Activated CD8-positive, alpha-beta T cell treated with anti-CD3 and anti-CD28 coated beads, Interleukin-2, amount 10 ng/mL, durations not matched to agents 7 days and 5 days (primary cell): ENCODE measurements at regions not wholly inside any gene's neighbourhood (a gene's known extent, or its start where the extent isn't known, plus 50 kb on each side); places are given as distances from the start of the nearest gene placed in this dataset.

Source experiments
- ATAC-seq: fragments of 150-1000 bp; cut with Tn5 transposase; one replicate; pipeline ENCODE4 v1.10.0; 2021; ENCODE audit warnings: moderate library complexity
- CTCF ChIA-PET: fragments of 350-600 bp; sonication (Branson Sonifier 250); formaldehyde crosslinking; loops from one replicate; lab custom pipeline; 2021; ENCODE audit warnings: antibody characterized with exemption; lab: Charles Lee
- POLR2A ChIA-PET: fragments of 350-600 bp; sonication (Branson Sonifier 250); formaldehyde crosslinking; loops from one replicate; lab custom pipeline; 2021; ENCODE audit warnings: antibody characterized with exemption; lab: Charles Lee
- DNase-seq: peaks from one replicate; pipeline ENCODE4 v3.0.0-alpha.2; 2020
- H3K27ac Mint-ChIP-seq: one replicate; pipeline ENCODE4 v1.8.0; 2021; ENCODE audit warnings: mild to moderate bottlenecking, mixed read lengths
- H3K27me3 Mint-ChIP-seq: one replicate; pipeline ENCODE4 v1.8.0; 2021; ENCODE audit warnings: low read depth, mixed read lengths
- H3K36me3 Mint-ChIP-seq: one replicate; pipeline ENCODE4 v1.8.0; 2021; ENCODE audit warnings: low read depth, mixed read lengths
- H3K4me1 Mint-ChIP-seq: one replicate; pipeline ENCODE4 v1.8.0; 2021; ENCODE audit warnings: low read depth, mixed read lengths
- H3K4me3 Mint-ChIP-seq: one replicate; pipeline ENCODE4 v1.8.0; 2021; ENCODE audit warnings: mild to moderate bottlenecking, mixed read lengths
- H3K9me3 Mint-ChIP-seq: one replicate; pipeline ENCODE4 v1.8.0; 2022; ENCODE audit warnings: mixed read lengths; ENCODE audit not compliant: insufficient read depth

DNA sequence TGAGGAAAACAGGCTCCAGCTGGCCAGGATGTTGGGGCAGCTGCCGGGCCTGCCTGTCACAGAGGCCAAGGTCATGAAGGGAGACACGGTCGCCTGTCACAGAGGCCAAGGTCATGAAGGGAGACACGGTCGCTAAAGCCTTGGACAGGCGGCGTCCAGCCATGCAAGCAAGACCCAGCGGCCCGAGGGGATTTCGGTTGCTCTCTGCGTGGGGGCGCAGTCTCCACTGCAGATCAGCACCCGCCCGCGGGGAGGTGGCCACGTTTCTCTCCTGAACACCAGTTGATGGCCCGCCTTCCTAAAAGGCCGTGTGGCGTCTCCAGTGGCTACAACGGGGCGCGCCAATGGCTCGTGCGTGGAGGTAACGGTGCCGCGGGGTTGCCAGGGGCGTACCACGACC lies 67.0 kb upstream of the PCGF5 start:
- Mint-ChIP-seq H3K36me3 (no peaks in the 10 kb centered on the region), H3K27me3 (peaks cover 6% of the 10 kb centered on the region), H3K4me3 (no peak overlapping the region), H3K27ac (no peak overlapping the region), H3K9me3 (no peaks in the 10 kb centered on the region), H3K4me1 (no peaks in the 10 kb centered on the region)
- DNase-seq (no peak), ATAC-seq (no peak)
- ChIA-PET POLR2A (no interaction called here), CTCF (no interaction called here)

DNA sequence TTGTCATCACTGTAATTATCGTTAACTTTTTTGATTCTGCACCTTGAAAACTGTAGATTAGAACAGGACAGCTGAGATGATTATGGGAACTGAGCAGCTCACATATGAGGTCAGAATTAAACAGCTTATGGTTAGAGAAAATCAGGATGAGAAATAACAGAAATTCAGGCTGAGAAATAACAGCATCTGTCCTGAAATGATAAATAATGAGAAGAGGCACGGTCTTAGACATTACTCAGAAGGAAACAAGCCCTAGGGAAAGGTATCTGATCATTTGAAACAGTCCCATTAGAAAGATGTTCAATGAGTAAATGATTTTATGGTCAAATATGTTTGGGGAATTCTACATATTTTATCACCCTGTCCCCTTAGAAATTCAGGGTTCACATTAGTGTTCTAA lies 65.6 kb upstream of the PCGF5 start:
- H3K4me3 Mint-ChIP-seq: no peak overlapping the region
- CTCF ChIA-PET: no interaction called here
- no peaks in the 10 kb centered on the region for H3K36me3 Mint-ChIP-seq
- H3K9me3 Mint-ChIP-seq: no peaks in the 10 kb centered on the region
- H3K27ac Mint-ChIP-seq: no peak overlapping the region
- H3K27me3 Mint-ChIP-seq: peaks cover 2% of the 10 kb centered on the region
- DNase-seq: no peak
- peaks cover 8% of the 10 kb centered on the region for H3K4me1 Mint-ChIP-seq
- ATAC-seq: no peak
- POLR2A ChIA-PET: interaction anchor here (0.9 kb wide), 1 partner anchor 9 kb away, joined by 5 read pairs; no protein-coding TSS in a partner anchor

DNA sequence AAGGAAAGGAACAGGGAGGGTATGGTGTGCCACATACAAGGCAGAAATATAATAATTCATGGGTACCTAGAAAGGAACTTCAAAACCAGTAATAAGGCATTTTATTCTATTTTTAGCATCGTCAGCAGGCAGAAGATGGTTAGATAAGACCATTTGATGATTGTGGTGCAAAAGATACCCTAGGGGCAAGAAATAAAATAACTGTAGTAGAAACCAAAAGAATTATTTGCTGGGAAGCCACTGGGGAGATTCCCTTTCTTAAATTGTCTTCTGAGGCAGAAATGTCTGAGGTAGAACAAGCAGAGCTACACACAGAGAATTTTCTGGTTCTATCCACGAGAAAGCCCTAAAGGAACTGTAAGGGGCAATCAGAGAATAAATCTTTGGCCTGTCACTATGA lies 64.3 kb upstream of the PCGF5 start:
- H3K36me3 Mint-ChIP-seq: no peaks in the 10 kb centered on the region
- H3K4me1 Mint-ChIP-seq: peaks cover 8% of the 10 kb centered on the region
- CTCF ChIA-PET: interaction anchor here (1.2 kb wide), 2 partner anchors 94 to 150 kb away, joined by 3 read pairs; no protein-coding TSS in a partner anchor
- no peaks in the 10 kb centered on the region for H3K27me3 Mint-ChIP-seq
- H3K27ac Mint-ChIP-seq: no peak overlapping the region
- DNase-seq: no peak
- POLR2A ChIA-PET: no interaction called here
- no peak overlapping the region for H3K4me3 Mint-ChIP-seq
- no peak for ATAC-seq
- no peaks in the 10 kb centered on the region for H3K9me3 Mint-ChIP-seq

DNA sequence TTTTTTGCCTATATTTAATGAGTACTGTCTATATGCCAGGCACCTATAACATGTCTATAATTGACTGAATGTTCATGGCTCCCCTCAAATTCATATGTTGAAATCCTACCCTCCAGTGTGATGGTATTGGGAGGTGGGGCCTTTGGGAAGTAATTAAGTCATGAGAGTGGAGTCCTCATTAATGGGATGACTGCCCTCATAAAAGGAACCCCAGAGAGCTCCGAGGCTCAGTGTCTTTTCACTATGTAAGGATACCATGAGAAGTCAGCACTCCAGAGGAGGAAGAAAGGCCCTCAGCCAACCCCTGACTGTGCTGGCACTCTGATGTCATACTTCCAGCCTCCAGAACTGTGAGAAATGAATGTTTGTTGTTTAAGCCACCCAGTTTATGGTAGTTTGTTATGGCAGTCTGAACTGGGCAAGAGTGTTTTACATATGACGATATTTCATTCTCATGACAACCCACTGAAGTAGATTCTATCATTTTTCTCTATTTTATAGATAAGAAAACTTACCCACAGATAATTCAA lies 61.1 kb upstream of the PCGF5 start:
- ChIA-PET CTCF (interaction anchor here (1.0 to 1.9 kb wide), 2 partner anchors 91 to 139 kb away, joined by 3 to 5 read pairs; no protein-coding TSS in a partner anchor), POLR2A (interaction anchor here (0.6 kb wide), 1 partner anchor 69 kb away, joined by 3 read pairs; no protein-coding TSS in a partner anchor)
- Mint-ChIP-seq H3K27me3 (no peaks in the 10 kb centered on the region), H3K4me3 (no peak overlapping the region), H3K4me1 (peaks cover 22% of the 10 kb centered on the region), H3K9me3 (no peaks in the 10 kb centered on the region), H3K27ac (no peak overlapping the region), H3K36me3 (peaks cover 4% of the 10 kb centered on the region)
- ATAC-seq (no peak), DNase-seq (no peak)

DNA sequence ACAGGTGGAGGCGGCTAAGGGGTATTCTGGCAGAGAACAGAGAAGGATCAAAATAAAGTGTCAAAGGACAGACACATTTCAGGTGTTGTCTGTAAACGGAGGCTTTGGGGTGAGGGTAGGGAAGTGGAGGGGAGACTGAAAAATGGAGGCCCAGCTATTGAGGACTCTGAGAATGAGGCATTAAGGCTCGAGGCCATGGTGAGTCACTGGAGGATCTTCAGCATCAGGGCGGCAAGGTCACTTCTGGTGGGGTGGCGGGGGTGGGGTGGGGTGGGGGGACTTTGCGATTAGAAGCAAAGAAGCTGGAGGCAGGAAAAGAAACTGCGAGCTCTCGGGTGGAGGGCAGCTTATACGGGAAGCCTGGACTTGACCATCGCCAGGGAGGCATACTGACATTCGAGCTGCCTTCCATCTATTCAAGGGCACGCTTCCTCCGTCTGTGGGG lies 58.4 kb upstream of the PCGF5 start:
- peaks cover 32% of the 10 kb centered on the region for H3K4me1 Mint-ChIP-seq
- DNase-seq (peak; percentile 24), ATAC-seq (no peak)
- H3K36me3 Mint-ChIP-seq: peaks cover 4% of the 10 kb centered on the region
- CTCF ChIA-PET: interaction anchor here (0.8 to 3.2 kb wide), 6 partner anchors 12 to 156 kb away, joined by 3 to 30 read pairs (median 3); no protein-coding TSS in a partner anchor
- no peaks in the 10 kb centered on the region for H3K9me3 Mint-ChIP-seq
- peak overlapping the region; percentile 79 for H3K4me3 Mint-ChIP-seq
- POLR2A ChIA-PET: interaction anchor here (0.5 to 3.5 kb wide), 7 partner anchors 11 to 255 kb away, joined by 3 to 29 read pairs (median 5); partner anchors contain the start of gene PCGF5
- H3K27ac Mint-ChIP-seq: peak overlapping the region; percentile 77
- no peaks in the 10 kb centered on the region for H3K27me3 Mint-ChIP-seq

DNA sequence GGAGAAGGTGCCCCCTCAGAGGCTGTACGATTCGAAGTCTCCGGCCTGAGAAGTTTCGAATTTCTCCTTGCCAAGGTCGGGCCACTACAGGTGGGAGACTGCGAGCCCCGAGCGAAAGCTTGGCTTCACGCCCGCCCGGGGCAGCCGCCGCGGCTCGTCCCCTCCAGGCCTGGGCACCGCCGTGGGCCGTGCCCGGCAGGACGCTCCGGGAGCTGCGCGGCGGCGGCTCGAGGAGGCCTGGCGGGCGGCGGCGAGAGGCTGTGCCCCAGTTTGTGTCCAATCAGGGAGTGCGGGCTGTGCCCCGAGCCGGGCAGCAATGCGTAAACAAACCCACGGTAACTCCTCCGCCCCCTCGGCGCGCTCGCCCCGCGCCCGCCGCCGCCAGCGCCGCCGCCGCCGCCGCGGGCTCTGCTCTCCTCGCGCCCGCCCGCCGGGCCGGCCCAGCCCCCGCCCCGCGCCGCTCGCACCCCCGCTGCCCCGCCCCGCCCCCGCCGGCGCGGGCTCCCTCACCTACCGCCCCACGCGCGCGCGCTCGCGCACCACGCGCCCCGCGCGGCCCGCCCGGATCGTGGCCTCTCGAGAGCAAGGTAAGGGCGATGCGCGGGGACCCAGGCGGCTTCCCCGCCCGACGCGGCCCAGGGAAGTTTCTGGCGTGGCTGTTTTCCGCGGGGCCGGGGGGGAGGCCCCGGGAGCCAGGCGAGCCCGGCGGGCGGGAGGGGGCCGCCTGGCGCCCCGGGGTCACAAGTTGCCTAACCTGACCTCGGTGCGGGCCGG lies 57.8 kb upstream of the PCGF5 start:
- peaks cover 32% of the 10 kb centered on the region for H3K4me1 Mint-ChIP-seq
- peaks cover 4% of the 10 kb centered on the region for H3K36me3 Mint-ChIP-seq
- ATAC-seq (peak; percentile 68), DNase-seq (peak; percentile 68)
- H3K27ac Mint-ChIP-seq: peak overlapping the region; percentile 77
- ChIA-PET CTCF (interaction anchor here (0.8 to 3.2 kb wide), 11 partner anchors 13 to 157 kb away, joined by 3 to 30 read pairs (median 4); no protein-coding TSS in a partner anchor), POLR2A (interaction anchor here (0.6 to 3.5 kb wide), 17 partner anchors 8 to 635 kb away, joined by 3 to 29 read pairs (median 4); partner anchors contain the start of genes PCGF5 and TNKS2)
- H3K27me3 Mint-ChIP-seq: no peaks in the 10 kb centered on the region
- H3K4me3 Mint-ChIP-seq: peak overlapping the region; percentile 79
- no peaks in the 10 kb centered on the region for H3K9me3 Mint-ChIP-seq

DNA sequence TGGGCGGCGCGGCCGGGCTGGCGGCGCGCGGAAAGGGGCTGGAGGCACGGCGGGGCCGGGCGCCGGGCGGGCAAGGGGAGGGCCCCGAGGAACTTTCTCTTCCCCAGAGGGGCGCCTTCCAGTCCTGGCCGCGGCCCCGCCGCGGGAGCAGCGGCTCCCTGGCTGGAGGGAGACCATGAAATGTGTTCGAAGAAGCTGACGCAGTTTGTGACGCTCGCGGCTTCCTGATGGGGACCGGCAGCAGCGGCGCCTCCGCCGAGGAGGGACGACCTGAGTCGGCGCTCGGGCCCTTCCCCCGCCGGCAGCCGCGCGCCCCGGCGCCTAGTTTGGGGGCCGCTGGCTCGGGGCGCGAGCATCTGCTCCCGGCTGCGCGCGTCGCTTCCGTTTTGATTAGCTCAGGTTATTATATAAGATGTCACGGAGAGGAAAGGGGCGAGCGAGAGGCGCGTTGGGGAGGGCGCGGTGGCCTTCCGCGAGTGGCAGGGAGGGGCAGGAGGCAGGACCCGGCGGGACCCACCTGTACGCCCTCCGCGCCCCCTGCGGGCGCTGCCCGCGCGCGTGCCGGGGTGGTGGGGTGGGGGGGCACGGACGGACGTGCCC lies 57.1 kb upstream of the PCGF5 start:
- Mint-ChIP-seq H3K9me3 (no peaks in the 10 kb centered on the region), H3K27me3 (no peaks in the 10 kb centered on the region), H3K4me1 (peaks cover 32% of the 10 kb centered on the region), H3K27ac (peak overlapping the region; percentile 83), H3K4me3 (peak overlapping the region; percentile 84), H3K36me3 (peaks cover 6% of the 10 kb centered on the region)
- ChIA-PET POLR2A (interaction anchor here (0.7 to 3.5 kb wide), 16 partner anchors 9 to 634 kb away, joined by 3 to 29 read pairs (median 4); partner anchors contain the start of genes PCGF5 and TNKS2), CTCF (interaction anchor here (0.8 to 3.2 kb wide), 9 partner anchors 37 to 157 kb away, joined by 3 to 30 read pairs (median 4); no protein-coding TSS in a partner anchor)
- peak; percentile 70 for ATAC-seq
- peak; percentile 84 for DNase-seq

DNA sequence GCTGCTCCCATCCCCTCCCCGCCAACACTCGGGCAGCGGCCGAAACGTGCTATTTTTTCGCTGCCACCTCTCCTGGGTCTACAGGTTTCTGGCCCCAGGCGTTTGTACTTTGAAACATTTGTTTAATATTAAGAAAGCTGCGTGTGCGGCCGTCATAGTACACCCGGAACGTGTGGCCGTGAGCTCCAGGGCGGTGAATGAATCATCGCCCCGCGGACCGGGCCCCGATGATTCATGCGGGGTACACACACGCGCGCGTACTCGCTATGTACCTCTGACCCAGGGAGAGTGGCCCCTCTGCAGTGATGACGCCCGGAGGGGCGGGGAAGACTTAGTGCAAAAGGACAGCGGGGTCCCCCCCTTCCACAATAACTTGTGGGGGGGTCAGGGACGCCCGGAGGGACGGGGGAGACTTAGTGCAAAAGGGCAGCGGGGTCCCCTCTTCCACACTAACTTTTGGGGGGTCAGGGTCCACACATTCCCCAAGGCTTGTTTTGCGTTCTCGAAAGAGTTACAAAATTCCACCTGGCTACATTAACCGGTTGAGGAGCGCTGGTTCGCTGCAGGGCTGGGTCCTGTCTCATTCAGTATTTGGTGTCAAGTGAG lies 56.5 kb upstream of the PCGF5 start:
- H3K9me3 Mint-ChIP-seq: no peaks in the 10 kb centered on the region
- H3K36me3 Mint-ChIP-seq: peaks cover 6% of the 10 kb centered on the region
- peak; percentile 70 for DNase-seq
- ChIA-PET CTCF (interaction anchor here (0.8 to 3.2 kb wide), 9 partner anchors 36 to 158 kb away, joined by 3 to 30 read pairs (median 4); no protein-coding TSS in a partner anchor), POLR2A (interaction anchor here (0.6 to 3.5 kb wide), 17 partner anchors 8 to 739 kb away, joined by 3 to 29 read pairs (median 4); partner anchors contain the start of genes PCGF5 and TNKS2)
- peak; percentile 44 for ATAC-seq
- H3K27me3 Mint-ChIP-seq: no peaks in the 10 kb centered on the region
- H3K4me1 Mint-ChIP-seq: peaks cover 29% of the 10 kb centered on the region
- H3K27ac Mint-ChIP-seq: peak overlapping the region; percentile 83
- peak overlapping the region; percentile 84 for H3K4me3 Mint-ChIP-seq

DNA sequence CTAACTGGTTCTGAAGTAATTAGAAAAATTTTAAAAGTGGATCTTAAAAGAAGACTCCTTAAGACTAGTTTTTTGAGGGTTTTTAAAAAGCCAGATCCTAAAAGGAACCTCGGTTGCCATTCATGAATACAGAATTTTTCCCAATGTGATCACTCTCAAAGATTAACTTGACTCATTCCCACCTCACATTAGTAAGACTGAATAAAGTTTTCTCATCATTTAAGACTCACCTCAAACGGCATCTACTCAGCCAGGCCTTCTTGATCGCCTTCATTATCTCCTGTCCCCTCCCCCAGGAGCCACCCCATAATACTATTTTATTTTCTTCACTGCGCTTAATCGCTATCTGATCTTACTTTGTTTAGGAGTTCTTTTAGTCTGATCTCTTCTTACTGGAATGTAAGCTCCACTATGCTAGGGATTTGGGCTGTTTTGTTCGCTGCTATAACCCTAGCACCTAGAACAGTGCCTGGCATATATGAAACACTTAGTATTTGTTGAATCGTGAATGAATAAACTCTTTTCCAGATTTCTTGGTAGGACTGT lies 55.9 kb upstream of the PCGF5 start:
- Mint-ChIP-seq H3K27ac (peak overlapping the region; percentile 83), H3K9me3 (no peaks in the 10 kb centered on the region), H3K4me3 (peak overlapping the region; percentile 84), H3K36me3 (peaks cover 7% of the 10 kb centered on the region), H3K27me3 (no peaks in the 10 kb centered on the region), H3K4me1 (peaks cover 24% of the 10 kb centered on the region)
- ChIA-PET CTCF (interaction anchor here (0.8 to 3.2 kb wide), 4 partner anchors 36 to 87 kb away, joined by 3 to 30 read pairs (median 5); no protein-coding TSS in a partner anchor), POLR2A (interaction anchor here (1.4 to 3.5 kb wide), 4 partner anchors 10 to 59 kb away, joined by 5 to 29 read pairs (median 10); no protein-coding TSS in a partner anchor)
- no peak for DNase-seq
- no peak for ATAC-seq

DNA sequence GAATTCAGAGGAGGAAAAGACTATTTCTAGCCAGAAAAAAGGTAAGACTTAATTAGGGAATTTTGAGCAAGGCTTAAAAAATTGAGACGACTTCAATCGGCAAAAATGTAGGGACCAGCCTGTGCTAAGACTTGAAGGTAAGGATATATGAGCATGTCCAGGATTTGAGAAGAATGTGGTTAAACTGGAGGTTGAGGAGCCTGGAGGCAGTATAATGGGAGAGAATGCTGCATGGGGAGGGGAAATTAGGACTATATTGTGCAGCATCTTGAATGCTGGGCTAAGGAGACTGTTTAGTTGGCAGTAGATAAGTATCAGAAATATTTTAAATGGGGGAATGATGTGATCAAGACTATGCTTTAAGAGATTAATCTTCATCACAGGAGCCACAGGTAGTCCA lies 53.1 kb upstream of the PCGF5 start:
- peaks cover 17% of the 10 kb centered on the region for H3K4me1 Mint-ChIP-seq
- no peak for ATAC-seq
- peaks cover 6% of the 10 kb centered on the region for H3K9me3 Mint-ChIP-seq
- CTCF ChIA-PET: interaction anchor here (1.4 kb wide), 1 partner anchor 161 kb away, joined by 5 read pairs; no protein-coding TSS in a partner anchor
- POLR2A ChIA-PET: no interaction called here
- peaks cover 20% of the 10 kb centered on the region for H3K36me3 Mint-ChIP-seq
- H3K4me3 Mint-ChIP-seq: no peak overlapping the region
- DNase-seq: no peak
- H3K27me3 Mint-ChIP-seq: no peaks in the 10 kb centered on the region
- no peak overlapping the region for H3K27ac Mint-ChIP-seq
